ENCODE measurements at regions not wholly inside any gene's neighbourhood (a gene's known extent, or its start where the extent isn't known, plus 50 kb on each side); places are given as distances from the start of the nearest gene placed in this dataset.
"Not testable (repeated sequence)": the region's sequence is repeated elsewhere in the genome, so short reads cannot be mapped to it uniquely, and the experiment has no call there.

GRCh38 chr10:42304341-42304740, 334.0 kb downstream of the ZNF33B start:
- ChIA-PET CTCF (no interaction called here), POLR2A (no interaction called here)
- no peaks in the 10 kb centered on the region for H3K4me1 Mint-ChIP-seq
- H3K27ac Mint-ChIP-seq = no peak overlapping the region
- H3K9me3 Mint-ChIP-seq = peaks cover 92% of the 10 kb centered on the region
- H3K4me3 Mint-ChIP-seq = no peak overlapping the region
- H3K36me3 Mint-ChIP-seq (ENCODE audit: low read depth) = peaks cover 54% of the 10 kb centered on the region
- H3K27me3 Mint-ChIP-seq = no peaks in the 10 kb centered on the region
- no peak for DNase-seq

GRCh38 chr10:42281896-42282295, 356.5 kb downstream of the ZNF33B start:
- Mint-ChIP-seq H3K27ac (peak overlapping the region; percentile 13), H3K9me3 (peaks cover 11% of the 10 kb centered on the region)
- H3K27me3 Mint-ChIP-seq; DNase-seq; CTCF ChIA-PET; H3K4me1 Mint-ChIP-seq; H3K36me3 Mint-ChIP-seq (ENCODE audit: low read depth); POLR2A ChIA-PET; H3K4me3 Mint-ChIP-seq: not testable (repeated sequence)

GRCh38 chr10:42269788-42270187, 368.6 kb downstream of the ZNF33B start:
- POLR2A ChIA-PET; H3K27ac Mint-ChIP-seq; H3K27me3 Mint-ChIP-seq; H3K4me1 Mint-ChIP-seq; H3K9me3 Mint-ChIP-seq; CTCF ChIA-PET; H3K36me3 Mint-ChIP-seq (ENCODE audit: low read depth); H3K4me3 Mint-ChIP-seq; DNase-seq: not testable (repeated sequence)

GRCh38 chr10:42263259-42263658, 375.1 kb downstream of the ZNF33B start:
- H3K27me3 Mint-ChIP-seq; H3K4me1 Mint-ChIP-seq; CTCF ChIA-PET; H3K36me3 Mint-ChIP-seq (ENCODE audit: low read depth); DNase-seq; H3K4me3 Mint-ChIP-seq; H3K27ac Mint-ChIP-seq; POLR2A ChIA-PET; H3K9me3 Mint-ChIP-seq: not testable (repeated sequence)

GRCh38 chr10:42243002-42243401, 395.4 kb downstream of the ZNF33B start:
- CTCF ChIA-PET, H3K4me3 Mint-ChIP-seq, POLR2A ChIA-PET: not testable (repeated sequence)

GRCh38 chr10:42242135-42242805, 396.1 kb downstream of the ZNF33B start:
- CTCF ChIA-PET = interaction anchor here (0.6 kb wide), 1 partner anchor 119 kb away, joined by 3 read pairs; no protein-coding TSS in a partner anchor
- H3K27ac Mint-ChIP-seq = no peak overlapping the region
- no peak overlapping the region for H3K4me3 Mint-ChIP-seq
- H3K36me3 Mint-ChIP-seq (ENCODE audit: low read depth) = peaks cover 1% of the 10 kb centered on the region
- H3K9me3 Mint-ChIP-seq = no peaks in the 10 kb centered on the region
- H3K27me3 Mint-ChIP-seq = peaks cover 20% of the 10 kb centered on the region
- H3K4me1 Mint-ChIP-seq = peaks cover 2% of the 10 kb centered on the region
- DNase-seq = no peak
- POLR2A ChIA-PET = no interaction called here

More at GRCh38 chr10:42243002-42243401, 395.4 kb downstream of the ZNF33B start:
- not testable (repeated sequence) for H3K9me3 Mint-ChIP-seq; DNase-seq; H3K27ac Mint-ChIP-seq; H3K36me3 Mint-ChIP-seq (ENCODE audit: low read depth); H3K4me1 Mint-ChIP-seq
- peaks cover 20% of the 10 kb centered on the region for H3K27me3 Mint-ChIP-seq

- H3K4me1 Mint-ChIP-seq; CTCF ChIA-PET; H3K27ac Mint-ChIP-seq; POLR2A ChIA-PET; H3K27me3 Mint-ChIP-seq; DNase-seq; H3K9me3 Mint-ChIP-seq; H3K4me3 Mint-ChIP-seq; H3K36me3 Mint-ChIP-seq (ENCODE audit: low read depth): not testable (repeated sequence)
These were observed 402.0 kb downstream of the ZNF33B start for GRCh38 chr10:42236401-42236800.

GRCh38 chr10:42235736-42236135, 402.6 kb downstream of the ZNF33B start:
- POLR2A ChIA-PET; H3K27me3 Mint-ChIP-seq; H3K9me3 Mint-ChIP-seq; CTCF ChIA-PET; H3K4me1 Mint-ChIP-seq; H3K4me3 Mint-ChIP-seq; H3K36me3 Mint-ChIP-seq (ENCODE audit: low read depth); DNase-seq; H3K27ac Mint-ChIP-seq: not testable (repeated sequence)

- H3K27me3 Mint-ChIP-seq; POLR2A ChIA-PET; DNase-seq; H3K9me3 Mint-ChIP-seq; H3K36me3 Mint-ChIP-seq (ENCODE audit: low read depth); CTCF ChIA-PET; H3K4me1 Mint-ChIP-seq; H3K4me3 Mint-ChIP-seq; H3K27ac Mint-ChIP-seq: not testable (repeated sequence)
These were observed 403.1 kb downstream of the ZNF33B start for GRCh38 chr10:42235241-42235640.

- not testable (repeated sequence) for H3K27me3 Mint-ChIP-seq, H3K4me3 Mint-ChIP-seq
These were observed 403.9 kb downstream of the ZNF33B start for GRCh38 chr10:42234506-42234905.

GRCh38 chr10:42233461-42234206, 404.7 kb downstream of the ZNF33B start:
- H3K36me3 Mint-ChIP-seq (ENCODE audit: low read depth); H3K4me1 Mint-ChIP-seq; H3K27me3 Mint-ChIP-seq; H3K4me3 Mint-ChIP-seq; DNase-seq; POLR2A ChIA-PET; H3K9me3 Mint-ChIP-seq; H3K27ac Mint-ChIP-seq; CTCF ChIA-PET: not testable (repeated sequence)

More at GRCh38 chr10:42234506-42234905, 403.9 kb downstream of the ZNF33B start:
- POLR2A ChIA-PET; H3K27ac Mint-ChIP-seq; H3K36me3 Mint-ChIP-seq (ENCODE audit: low read depth); CTCF ChIA-PET; H3K4me1 Mint-ChIP-seq; DNase-seq; H3K9me3 Mint-ChIP-seq: not testable (repeated sequence)

- POLR2A ChIA-PET; DNase-seq; H3K27me3 Mint-ChIP-seq; H3K4me3 Mint-ChIP-seq; H3K36me3 Mint-ChIP-seq (ENCODE audit: low read depth); H3K27ac Mint-ChIP-seq; H3K4me1 Mint-ChIP-seq; CTCF ChIA-PET: not testable (repeated sequence)
- H3K9me3 Mint-ChIP-seq = peaks cover 11% of the 10 kb centered on the region
These were observed 405.4 kb downstream of the ZNF33B start for GRCh38 chr10:42232955-42233354.

- H3K4me3 Mint-ChIP-seq; H3K36me3 Mint-ChIP-seq (ENCODE audit: low read depth); DNase-seq; CTCF ChIA-PET; H3K27me3 Mint-ChIP-seq; POLR2A ChIA-PET; H3K27ac Mint-ChIP-seq; H3K4me1 Mint-ChIP-seq: not testable (repeated sequence)
- peaks cover 22% of the 10 kb centered on the region for H3K9me3 Mint-ChIP-seq
These were observed 407.6 kb downstream of the ZNF33B start for GRCh38 chr10:42230812-42231211.

GRCh38 chr10:42230115-42230514, 408.3 kb downstream of the ZNF33B start:
- H3K36me3 Mint-ChIP-seq (ENCODE audit: low read depth); POLR2A ChIA-PET; H3K4me3 Mint-ChIP-seq; CTCF ChIA-PET; H3K27me3 Mint-ChIP-seq; H3K27ac Mint-ChIP-seq; H3K4me1 Mint-ChIP-seq; DNase-seq: not testable (repeated sequence)
- H3K9me3 Mint-ChIP-seq = peaks cover 22% of the 10 kb centered on the region

Measured in activated CD4-positive, alpha-beta T cell treated with anti-CD3 and anti-CD28 coated beads, Interleukin-2, amount 10 ng/mL, durations not matched to agents 7 days and 5 days (primary cell).